NCI-H2171 (cell line): ENCODE measurements at regions not wholly inside any gene's neighbourhood (a gene's known extent, or its start where the extent isn't known, plus 50 kb on each side); places are given as distances from the start of the nearest gene placed in this dataset.

Experiments used
- DNase-seq: peaks from one replicate; lab custom pipeline; 2025; lab: John Stamatoyannopoulos, UW

- DNase-seq: no peak
Measured at GRCh38 chr7:118026791-118027190, 153.6 kb upstream of the CTTNBP2 start.

DNA sequence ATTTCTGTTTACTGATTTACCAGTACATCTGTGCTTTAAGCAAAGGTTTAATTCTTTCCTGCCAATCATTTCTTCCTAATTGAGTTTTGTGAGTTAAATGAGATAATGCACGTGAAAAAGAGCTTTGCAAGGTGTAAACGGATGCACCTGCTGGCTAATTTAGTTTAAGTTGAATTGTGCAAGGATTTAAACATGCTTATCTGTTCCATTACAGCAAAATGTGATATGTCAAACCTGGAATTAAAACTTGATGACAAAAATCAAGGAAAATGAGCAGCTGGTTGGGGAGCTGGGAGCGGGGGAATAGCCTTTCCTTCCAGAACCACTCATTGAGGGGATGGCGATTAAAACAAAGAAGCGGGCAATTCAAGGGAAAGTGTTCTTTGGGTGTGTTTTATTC lies 155.0 kb upstream of the CTTNBP2 start:
- no peak for DNase-seq

DNA sequence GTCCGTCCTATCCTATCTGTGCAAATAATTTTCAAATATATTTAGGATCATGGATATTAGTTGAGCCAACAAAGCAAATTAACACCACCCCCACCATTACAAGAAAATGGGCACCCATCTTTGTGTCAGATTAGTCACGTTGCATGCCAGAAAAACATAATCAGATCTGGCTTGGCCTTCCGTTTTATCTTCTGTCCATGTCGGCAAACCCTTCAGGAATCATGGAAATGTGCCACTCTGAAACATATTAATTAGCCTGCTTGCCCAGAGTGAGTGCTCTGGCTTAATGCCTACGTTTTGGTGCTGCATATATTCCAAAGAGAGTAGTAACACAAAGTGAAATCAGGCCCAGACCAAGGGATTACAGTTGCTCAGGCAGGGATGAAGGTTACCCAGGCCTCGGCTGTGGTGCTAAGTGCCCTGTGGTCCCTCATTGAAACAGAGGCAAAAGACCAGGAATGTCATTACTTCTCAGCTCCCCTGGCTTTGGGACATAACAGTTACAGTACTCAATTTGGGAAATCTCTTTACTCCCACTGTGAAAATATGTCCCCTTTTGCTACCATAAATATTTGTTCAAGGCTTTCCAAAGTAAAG lies 154.0 kb upstream of the LSM8 start:
- no peak for DNase-seq

DNA sequence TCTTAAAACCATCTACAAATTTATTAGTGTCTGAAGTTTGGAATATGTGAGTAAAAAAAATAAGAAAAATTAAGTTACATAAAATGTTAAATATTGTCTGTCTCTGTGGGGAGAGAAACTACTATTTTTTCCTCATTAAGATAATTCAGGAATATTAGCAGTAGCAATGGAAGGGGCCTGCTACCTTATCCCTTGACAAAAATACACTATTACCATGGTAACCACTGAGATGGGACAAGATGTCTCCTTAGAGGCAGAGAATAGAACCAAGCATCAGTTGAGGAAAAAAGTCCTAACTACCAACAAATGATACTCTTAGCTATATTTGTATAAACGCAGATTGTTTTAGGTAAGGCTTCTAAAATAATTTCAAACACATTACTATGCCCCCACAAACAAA lies 150.7 kb upstream of the LSM8 start:
- no peak for DNase-seq

DNA sequence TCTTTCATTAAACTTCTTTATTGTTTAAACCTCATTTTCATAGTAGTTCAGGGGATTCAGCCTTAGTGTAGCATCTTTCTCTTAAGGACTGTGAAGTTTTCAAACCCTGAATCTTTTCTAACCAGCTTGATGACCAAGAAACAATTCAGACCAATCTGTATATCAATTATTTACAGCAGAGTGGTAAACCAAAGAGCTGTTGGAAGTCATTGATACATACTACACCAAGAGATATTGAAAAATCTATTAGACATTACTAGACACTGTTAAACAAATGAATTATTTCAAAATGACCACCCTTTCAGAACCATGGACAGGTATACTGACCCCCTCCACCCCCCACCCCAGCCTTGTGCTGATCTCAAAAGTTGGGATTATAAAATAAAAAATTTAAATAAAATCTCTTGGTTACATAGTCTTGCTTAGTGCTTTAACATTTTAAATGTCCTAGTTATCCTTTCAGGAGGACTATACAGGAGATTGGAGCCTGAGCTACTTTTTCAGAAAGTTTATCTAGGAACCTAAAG lies 143.9 kb upstream of the LSM8 start:
- DNase-seq: no peak

DNA sequence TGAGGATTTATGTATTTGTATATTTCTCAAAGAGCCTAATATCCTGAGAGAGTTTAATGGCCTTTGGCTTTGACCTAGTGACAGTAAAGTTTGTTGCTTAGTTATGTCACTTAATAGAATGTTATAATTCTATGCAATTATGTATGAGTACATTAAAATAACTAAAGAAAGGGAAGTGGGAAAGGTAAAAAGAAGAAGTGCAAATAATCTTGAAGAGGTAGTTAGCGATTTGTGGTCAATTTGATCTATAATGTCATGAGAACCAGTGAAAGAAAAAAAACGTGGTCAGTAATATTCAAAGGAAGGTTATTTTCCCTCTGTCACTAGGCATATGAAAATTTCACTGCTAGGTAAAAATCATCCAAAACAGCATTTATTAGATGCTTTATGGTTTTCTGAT lies 143.4 kb upstream of the LSM8 start:
- DNase-seq: no peak

- peak; percentile 34 for DNase-seq
Measured at GRCh38 chr7:118041251-118041878, 142.6 kb upstream of the LSM8 start.

- no peak for DNase-seq
Measured at GRCh38 chr7:118045629-118046028, 138.3 kb upstream of the LSM8 start.

DNA sequence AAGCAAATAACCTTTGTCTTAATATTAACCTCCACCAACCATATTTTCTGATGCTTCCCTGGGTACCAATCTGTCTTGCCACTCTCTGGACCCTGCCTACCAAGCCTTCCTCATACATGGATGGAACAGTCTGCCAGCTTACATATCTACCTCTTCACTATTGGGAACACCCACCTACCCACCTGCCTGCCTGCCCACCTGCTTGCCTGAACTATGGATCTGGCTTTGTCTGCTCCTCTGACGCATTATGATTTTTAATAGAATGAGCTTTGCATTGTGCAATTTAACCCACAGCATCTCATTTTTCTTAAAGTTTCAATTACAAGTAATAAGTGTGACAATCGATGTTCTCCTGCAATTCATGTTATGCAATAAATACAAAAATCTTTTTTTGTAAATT lies 137.9 kb upstream of the LSM8 start:
- DNase-seq: no peak

DNA sequence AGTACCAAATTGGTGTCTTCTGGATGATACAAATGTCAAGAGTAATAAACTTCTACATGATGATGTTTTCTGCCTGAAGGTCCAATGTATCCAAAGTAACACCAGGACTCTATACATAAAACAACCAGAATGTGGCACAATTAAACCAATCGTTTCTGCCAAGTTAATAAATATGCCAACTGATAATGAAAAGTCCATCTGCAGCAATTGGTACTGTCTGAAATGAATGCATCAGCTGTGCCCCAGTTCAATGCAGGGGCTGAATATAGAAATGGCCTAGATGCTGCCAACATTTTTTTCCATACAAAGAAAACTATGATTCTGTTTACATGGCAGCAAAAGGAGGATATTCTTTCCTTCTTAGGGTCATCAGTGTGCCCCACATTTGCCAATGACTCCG lies 137.2 kb upstream of the LSM8 start:
- DNase-seq: no peak

DNA sequence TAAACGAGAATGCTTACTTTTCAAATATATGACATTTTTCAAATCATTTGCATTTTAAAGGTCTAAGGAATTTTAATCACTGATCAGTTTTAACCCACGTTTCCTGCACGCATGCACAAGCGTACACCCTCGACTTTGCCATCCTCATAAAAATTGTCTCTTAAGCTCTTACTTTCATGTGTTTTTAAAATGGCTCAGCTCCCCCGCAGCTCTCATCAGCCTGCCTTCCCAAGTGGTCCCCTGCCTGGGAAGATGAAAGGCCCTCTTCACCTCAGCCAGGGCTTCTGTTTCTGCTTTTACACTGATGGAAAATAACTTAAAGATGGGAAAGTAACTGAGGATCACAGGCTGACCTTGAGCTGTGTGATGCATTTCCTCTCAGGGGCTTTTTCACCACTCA lies 131.6 kb upstream of the LSM8 start:
- DNase-seq: no peak

DNA sequence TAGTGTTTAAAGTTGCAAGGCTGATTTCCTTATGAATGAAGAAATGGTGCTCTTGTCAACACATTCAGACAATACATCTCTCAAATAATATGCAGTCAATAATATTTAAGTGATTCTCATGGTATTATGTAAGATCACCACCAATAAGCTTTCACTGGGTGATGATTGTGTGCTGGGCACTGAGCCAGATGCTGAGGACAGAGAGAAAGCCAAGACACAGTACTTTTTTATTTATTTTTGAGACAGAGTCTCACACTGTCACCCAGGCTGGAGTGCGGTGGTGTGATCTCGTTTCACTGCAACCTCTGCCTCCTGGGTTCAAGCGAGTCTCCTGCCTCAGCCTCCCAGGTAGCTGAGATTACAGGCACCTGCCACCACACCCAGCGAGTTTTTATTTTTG lies 130.6 kb upstream of the LSM8 start:
- DNase-seq: no peak

- DNase-seq: no peak
Measured at GRCh38 chr7:118054529-118054928, 129.4 kb upstream of the LSM8 start.

- DNase-seq: no peak
Measured at GRCh38 chr7:118055647-118056046, 128.3 kb upstream of the LSM8 start.

GRCh38 chr7:118057404-118057803 lies 126.6 kb upstream of the LSM8 start:
- no peak for DNase-seq

- DNase-seq: no peak
Measured at GRCh38 chr7:118059209-118059608, 124.8 kb upstream of the LSM8 start.

DNA sequence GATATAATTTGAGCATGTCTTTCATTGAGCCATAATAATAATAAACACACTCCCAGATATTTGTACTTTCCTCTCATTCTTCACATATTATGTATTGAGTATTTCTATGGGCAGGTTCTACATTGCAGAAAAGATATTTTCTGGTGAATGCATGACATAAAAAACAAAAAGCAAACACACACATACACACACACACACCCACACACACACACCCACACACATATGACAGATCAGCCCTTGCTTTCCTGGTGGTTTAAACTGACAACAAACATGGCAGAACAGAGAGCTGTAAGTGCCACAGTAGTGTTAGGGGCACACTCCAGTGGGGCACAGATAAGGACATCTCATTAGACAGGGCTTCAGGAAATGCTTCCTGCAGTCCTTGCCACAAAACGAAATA lies 123.3 kb upstream of the LSM8 start:
- DNase-seq: no peak

DNA sequence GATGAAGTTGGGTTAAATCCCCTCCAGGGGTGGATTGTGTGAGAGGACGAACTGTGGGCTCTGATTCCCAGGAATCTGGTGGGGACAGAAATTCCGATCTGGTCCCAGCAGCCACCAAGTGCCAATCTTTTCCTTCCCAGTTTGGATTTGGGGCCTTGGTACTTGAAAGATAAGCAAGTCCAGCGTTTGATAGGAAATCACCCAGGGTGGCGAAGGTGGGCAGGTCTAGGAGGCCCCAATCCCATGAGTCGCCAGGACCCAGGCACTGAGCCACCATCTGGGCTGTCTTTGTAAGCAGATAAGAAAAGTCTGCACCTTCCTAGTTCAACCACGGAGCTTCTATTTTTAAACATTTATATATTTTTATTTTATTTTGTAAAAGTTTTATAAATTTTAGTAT lies 122.6 kb upstream of the LSM8 start:
- no peak for DNase-seq

DNA sequence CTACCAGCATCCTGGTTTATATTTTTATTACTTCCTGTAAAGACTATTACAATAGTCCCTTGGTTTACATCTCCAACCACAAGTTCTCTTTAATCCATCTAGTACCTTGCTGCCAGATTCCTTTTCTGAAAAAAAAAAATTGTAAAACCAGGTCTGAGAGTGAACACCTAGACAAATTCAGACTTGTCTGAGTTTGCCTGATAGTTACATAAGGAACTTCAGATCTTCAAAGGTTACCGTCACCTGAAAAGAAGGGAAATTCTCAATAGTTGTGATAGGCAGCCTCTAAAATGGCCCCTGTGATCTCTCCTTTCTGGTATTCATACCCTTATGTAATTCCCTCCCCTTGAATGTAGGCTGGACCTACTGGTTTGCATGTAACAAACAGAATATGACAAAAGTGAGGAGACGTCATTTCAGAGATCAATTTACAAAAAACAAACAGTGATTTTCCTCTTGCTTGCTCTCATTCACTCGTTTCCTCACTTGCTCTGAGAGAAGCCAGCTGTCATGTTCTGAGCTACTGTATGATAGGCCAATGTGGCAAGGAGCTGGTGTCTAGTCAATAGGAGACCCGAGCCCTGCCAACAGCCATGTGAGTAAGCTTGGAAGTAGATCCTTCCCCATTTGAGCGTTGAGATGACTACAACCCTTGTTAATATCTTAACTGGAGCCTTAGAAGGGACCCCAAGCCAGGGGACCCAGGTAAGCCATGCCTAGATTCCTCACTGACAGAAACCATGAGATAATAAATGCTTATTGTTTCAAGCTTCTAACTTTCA lies 110.9 kb upstream of the LSM8 start:
- no peak for DNase-seq

- no peak for DNase-seq
Measured at GRCh38 chr7:118075936-118076335, 108.0 kb upstream of the LSM8 start.

DNA sequence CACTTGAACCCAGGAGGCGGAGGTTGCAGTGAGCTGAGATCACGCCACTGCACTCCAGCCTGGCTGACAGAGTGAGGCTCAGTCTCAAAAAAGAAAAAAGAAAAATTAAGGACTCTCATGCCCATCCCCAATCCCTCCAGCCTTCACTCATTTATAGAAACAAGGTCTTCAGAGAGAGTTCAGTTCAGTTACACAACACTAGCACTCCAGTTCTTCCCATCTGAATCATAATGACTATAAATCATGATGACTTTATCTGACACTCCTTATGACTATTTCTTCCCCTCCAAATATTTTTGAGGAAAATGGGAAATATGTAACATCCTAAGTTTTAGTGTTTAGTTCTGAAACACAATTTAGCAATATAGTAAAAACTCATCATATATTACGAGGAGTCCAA lies 107.4 kb upstream of the LSM8 start:
- DNase-seq: no peak

GRCh38 chr7:118078015-118078414 lies 105.9 kb upstream of the LSM8 start:
- no peak for DNase-seq

DNA sequence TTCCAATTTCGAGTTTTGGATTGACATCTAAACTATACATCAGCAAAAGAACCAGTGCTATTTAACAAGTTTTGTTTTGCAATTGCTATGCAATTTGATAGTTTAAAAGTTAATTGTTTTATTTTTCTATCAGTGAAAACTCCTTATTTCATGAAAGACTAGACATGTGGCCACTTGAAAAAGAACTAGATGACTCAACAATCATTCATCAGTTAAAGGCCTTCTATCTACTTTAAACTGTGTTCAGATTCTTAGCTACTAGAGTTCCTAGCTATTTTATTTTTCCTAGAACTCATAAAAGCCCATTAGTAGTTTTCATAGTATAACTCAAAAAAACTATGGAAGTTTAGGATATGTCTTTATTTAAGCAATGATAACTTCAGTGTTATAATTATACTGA lies 104.6 kb upstream of the LSM8 start:
- DNase-seq: no peak
